ENCODE measurements at regions not wholly inside any gene's neighbourhood (a gene's known extent, or its start where the extent isn't known, plus 50 kb on each side); places are given as distances from the start of the nearest gene placed in this dataset.

DNA sequence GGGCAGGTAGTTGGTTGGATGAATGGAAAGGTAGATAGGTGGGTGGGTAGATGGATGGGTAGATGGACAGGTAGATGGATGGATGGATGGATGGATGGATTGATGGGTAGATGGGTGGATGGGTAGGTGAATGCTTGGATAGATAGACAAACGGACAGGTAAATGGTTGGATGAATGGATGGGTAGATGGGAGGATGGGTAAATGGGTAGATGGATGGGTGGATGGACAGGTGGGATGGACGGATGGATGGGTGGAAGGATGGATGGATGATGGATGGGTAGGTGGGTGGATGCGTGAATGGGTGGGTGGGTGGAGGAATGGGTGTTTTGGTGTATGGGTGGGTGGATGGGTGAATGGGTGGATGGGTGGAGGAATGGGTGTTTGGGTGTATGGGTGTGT lies 50.1 kb upstream of the ASAP2 start:
- no peak for DNase-seq (ENCODE audit: low read depth)
- Histone ChIP-seq H3K4me3 (ENCODE audit: low read depth, low read length) (no peak overlapping the region), H3K36me3 (ENCODE audit: control insufficient read depth, insufficient read depth, low read length) (no peaks in the 10 kb centered on the region), H3K27me3 (ENCODE audit: control insufficient read depth, insufficient read depth, low read length) (no peaks in the 10 kb centered on the region)
- TF ChIP-seq, protein P1, sequence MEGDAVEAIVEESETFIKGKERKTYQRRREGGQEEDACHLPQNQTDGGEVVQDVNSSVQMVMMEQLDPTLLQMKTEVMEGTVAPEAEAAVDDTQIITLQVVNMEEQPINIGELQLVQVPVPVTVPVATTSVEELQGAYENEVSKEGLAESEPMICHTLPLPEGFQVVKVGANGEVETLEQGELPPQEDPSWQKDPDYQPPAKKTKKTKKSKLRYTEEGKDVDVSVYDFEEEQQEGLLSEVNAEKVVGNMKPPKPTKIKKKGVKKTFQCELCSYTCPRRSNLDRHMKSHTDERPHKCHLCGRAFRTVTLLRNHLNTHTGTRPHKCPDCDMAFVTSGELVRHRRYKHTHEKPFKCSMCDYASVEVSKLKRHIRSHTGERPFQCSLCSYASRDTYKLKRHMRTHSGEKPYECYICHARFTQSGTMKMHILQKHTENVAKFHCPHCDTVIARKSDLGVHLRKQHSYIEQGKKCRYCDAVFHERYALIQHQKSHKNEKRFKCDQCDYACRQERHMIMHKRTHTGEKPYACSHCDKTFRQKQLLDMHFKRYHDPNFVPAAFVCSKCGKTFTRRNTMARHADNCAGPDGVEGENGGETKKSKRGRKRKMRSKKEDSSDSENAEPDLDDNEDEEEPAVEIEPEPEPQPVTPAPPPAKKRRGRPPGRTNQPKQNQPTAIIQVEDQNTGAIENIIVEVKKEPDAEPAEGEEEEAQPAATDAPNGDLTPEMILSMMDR (IDR thresholded peaks at IDR 0.05; ENCODE audit: insufficient read depth, low read length, poor library complexity, severe bottlenecking): no peak

DNA sequence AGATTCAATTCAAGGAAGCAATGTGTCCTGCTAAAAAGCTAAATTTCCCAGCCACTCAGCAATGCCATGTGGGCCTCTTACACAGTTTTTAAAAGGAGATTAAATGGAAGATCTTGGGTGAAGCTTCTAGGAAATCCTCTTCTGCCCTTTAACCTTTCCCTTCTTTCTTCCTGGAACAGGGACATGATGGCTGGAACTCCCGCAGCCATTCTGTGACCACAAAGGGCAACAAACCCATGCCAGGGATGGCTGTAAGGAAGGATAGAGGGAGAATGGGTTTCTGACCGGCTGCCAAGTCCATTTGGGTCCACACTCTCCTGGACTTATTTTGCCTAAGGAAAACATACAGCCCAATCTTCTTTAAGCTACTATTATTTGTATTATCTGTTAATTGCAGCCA lies 52.6 kb upstream of the ASAP2 start:
- Histone ChIP-seq H3K27me3 (ENCODE audit: control insufficient read depth, insufficient read depth, low read length) (no peaks in the 10 kb centered on the region), H3K36me3 (ENCODE audit: control insufficient read depth, insufficient read depth, low read length) (no peaks in the 10 kb centered on the region), H3K4me3 (ENCODE audit: low read depth, low read length) (no peak overlapping the region)
- TF ChIP-seq, protein P1 (IDR thresholded peaks at IDR 0.05; ENCODE audit: insufficient read depth, low read length, poor library complexity, severe bottlenecking): no peak
- DNase-seq (ENCODE audit: low read depth): no peak

DNA sequence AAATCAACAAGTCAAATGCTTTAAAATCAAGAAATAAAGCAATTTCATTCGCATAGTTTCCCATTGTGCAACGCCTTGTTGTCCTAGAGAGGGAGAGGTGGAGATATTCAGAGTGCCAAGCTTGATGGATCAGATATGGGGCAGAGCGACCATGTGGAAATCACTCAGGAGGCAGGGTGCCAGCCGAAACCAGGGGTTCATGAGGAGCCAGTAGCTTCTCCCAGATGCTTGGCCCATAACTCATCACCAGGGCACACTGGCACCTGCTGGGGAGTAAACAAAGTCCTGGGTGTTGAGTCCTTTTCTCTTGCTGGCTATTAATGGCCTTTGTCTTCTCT lies 53.0 kb upstream of the ASAP2 start:
- H3K36me3 ChIP-seq (ENCODE audit: control insufficient read depth, insufficient read depth, low read length): no peaks in the 10 kb centered on the region
- no peak overlapping the region for H3K4me3 ChIP-seq (ENCODE audit: low read depth, low read length)
- H3K27me3 ChIP-seq (ENCODE audit: control insufficient read depth, insufficient read depth, low read length): no peaks in the 10 kb centered on the region
- no peak for DNase-seq (ENCODE audit: low read depth)
- TF ChIP-seq, protein P1 (IDR thresholded peaks at IDR 0.05; ENCODE audit: insufficient read depth, low read length, poor library complexity, severe bottlenecking): no peak

DNA sequence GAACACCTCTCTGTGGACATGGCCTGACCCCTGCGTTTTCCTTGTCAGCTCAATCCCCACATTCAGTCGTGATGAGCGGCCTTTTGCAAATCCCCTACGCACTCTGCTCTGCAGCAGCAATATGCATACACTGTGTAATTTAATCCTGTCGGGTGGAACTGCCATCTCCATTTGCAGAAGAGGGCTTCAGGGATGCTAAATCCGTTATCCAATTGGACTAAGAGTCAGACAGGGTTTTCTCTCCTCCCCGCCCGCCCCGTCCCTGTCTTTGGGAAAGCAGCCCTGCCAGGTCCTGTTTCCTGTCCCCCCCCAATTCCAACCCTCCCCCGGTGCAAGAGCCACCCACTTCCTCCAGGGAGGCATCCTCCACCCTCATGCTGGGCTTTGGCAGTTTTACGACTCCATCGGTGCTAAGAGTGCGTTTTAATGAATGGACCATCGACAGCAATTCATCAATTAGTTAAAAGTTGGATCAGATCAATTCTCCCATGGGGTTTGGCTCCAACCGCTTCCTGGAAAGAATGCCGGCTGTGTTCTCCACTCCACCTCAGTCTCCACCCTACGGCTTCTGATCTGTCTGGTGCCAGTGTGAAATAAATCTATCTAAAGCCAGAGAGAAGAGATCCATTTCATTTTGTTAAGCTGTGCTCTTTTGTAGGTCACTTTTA lies 53.5 kb upstream of the ASAP2 start:
- no peak overlapping the region for H3K4me3 ChIP-seq (ENCODE audit: low read depth, low read length)
- H3K27me3 ChIP-seq (ENCODE audit: control insufficient read depth, insufficient read depth, low read length): no peaks in the 10 kb centered on the region
- TF ChIP-seq, protein P1 (IDR thresholded peaks at IDR 0.05; ENCODE audit: insufficient read depth, low read length, poor library complexity, severe bottlenecking): no peak
- no peak for DNase-seq (ENCODE audit: low read depth)
- no peaks in the 10 kb centered on the region for H3K36me3 ChIP-seq (ENCODE audit: control insufficient read depth, insufficient read depth, low read length)

DNA sequence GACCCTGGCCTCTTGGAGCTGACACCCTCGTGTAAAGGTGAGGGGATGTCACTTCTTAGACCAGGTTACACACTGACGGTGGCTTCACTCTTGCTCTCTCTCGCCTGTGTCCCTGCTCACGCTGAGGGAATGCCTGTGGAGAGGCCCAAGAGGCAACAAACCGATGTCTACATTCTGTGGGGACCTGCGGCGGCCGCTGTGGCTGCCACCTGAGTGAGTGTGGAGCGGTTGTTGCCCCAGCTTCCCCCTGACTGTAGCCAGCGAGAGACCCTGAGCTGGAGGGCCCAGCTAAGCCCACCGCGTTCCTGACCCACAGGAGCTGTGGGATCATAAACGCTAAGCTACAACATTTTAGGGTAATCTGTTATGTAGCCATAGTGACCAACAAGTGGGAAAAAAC lies 55.7 kb upstream of the ASAP2 start:
- Histone ChIP-seq H3K36me3 (ENCODE audit: control insufficient read depth, insufficient read depth, low read length) (no peaks in the 10 kb centered on the region), H3K4me3 (ENCODE audit: low read depth, low read length) (no peak overlapping the region), H3K27me3 (ENCODE audit: control insufficient read depth, insufficient read depth, low read length) (no peaks in the 10 kb centered on the region)
- DNase-seq (ENCODE audit: low read depth): no peak
- TF ChIP-seq, protein P1 (IDR thresholded peaks at IDR 0.05; ENCODE audit: insufficient read depth, low read length, poor library complexity, severe bottlenecking): no peak

DNA sequence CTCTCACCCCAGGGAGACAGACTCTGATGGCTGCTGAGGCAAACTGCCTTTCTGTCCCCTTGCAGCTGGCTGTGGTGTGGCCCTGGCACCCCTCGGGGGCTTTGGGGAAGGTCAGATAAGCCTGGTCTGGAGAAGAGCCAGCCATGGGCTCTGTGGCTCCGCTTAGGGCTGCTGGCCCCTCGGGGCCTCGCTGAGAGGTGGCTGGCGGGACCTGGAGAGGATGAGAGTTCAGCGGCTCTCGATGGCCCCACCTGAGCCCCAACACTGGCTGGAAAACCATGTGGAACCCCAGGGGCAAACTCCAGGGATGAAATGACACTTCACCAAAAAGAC lies 56.1 kb upstream of the ASAP2 start:
- H3K27me3 ChIP-seq (ENCODE audit: control insufficient read depth, insufficient read depth, low read length): no peaks in the 10 kb centered on the region
- H3K4me3 ChIP-seq (ENCODE audit: low read depth, low read length): no peak overlapping the region
- TF ChIP-seq, protein P1 (IDR thresholded peaks at IDR 0.05; ENCODE audit: insufficient read depth, low read length, poor library complexity, severe bottlenecking): no peak
- no peaks in the 10 kb centered on the region for H3K36me3 ChIP-seq (ENCODE audit: control insufficient read depth, insufficient read depth, low read length)
- no peak for DNase-seq (ENCODE audit: low read depth)

All from kidney epithelial cell (primary cell).